ENCODE measurements at regions not wholly inside any gene's neighbourhood (a gene's known extent, or its start where the extent isn't known, plus 50 kb on each side); places are given as distances from the start of the nearest gene placed in this dataset.

- ATAC-seq = no peak
- no peaks in the 10 kb centered on the region for H4K20me1 ChIP-seq (ENCODE audit: insufficient read depth, low read length)
- CTCF ChIA-PET (ENCODE audit: low intra/inter-chr PET ratio, low total read pairs) = no interaction called here
- H3K27me3 ChIP-seq (ENCODE audit: control insufficient read depth in 1 of 2, insufficient read depth in 2 of 2, low read length in 2 of 2) = no peaks in the 10 kb centered on the region; a peak in 1 of 5 replicates
- BruUV-seq (replicated peaks) = no TSS peak
- no peak overlapping the region for H3K9ac ChIP-seq (ENCODE audit: insufficient read depth, low read depth, low read length)
- FAIRE-seq = no peak
- no peaks in the 10 kb centered on the region for H3K36me3 ChIP-seq (replicated peaks in 1 of 2; ENCODE audit: control insufficient read depth in 1 of 2, insufficient read depth in 2 of 2, low read length in 2 of 2)
- intact Hi-C loops (cut with micrococcal nuclease; ENCODE audit: unreplicated experiment) (no loop called here), in situ Hi-C loops (cut with HindIII; ENCODE audit: extremely low pct_ligation_motif_present, low pct_unique_long_range_greater_than_20kb) (no loop called here)
- H3K4me1 ChIP-seq (ENCODE audit: insufficient read depth, low read length) = peaks cover 33% of the 10 kb centered on the region
- H3K4me3 ChIP-seq (replicated peaks in 1 of 3; ENCODE audit: insufficient read depth in 1 of 3, low read depth in 2 of 3, low read length in 3 of 3) = no peak overlapping the region
- no peak overlapping the region for H3K27ac ChIP-seq (ENCODE audit: extremely low read length, insufficient read depth, low read length)
- H2AFZ ChIP-seq (ENCODE audit: low read length) = no peak overlapping the region
- H3K79me2 ChIP-seq (ENCODE audit: insufficient read depth, low read length) = no peaks in the 10 kb centered on the region
- DNase-seq (ENCODE audit: low spot score) = no peak
- H3K4me2 ChIP-seq (ENCODE audit: low read depth, low read length) = no peak overlapping the region
- 15% methylated on average over 2 of the region's 2 CpGs for WGBS (ENCODE audit: low lambda C conversion rate)
- H3K9me3 ChIP-seq (ENCODE audit: low read length) = no peaks in the 10 kb centered on the region
- POLR2A ChIA-PET = no interaction called here
- TF ChIP-seq CSRNP2 (CRISPR knock-in tag; conservative IDR thresholded peaks at IDR 0.05; ENCODE audit: low read depth) = no peak
- TF ChIP-seq ZNF317 (CRISPR knock-in tag; IDR thresholded peaks at IDR 0.05) = no peak
- TF ChIP-seq ZNF232 (CRISPR knock-in tag; IDR thresholded peaks at IDR 0.05; ENCODE audit: borderline replicate concordance) = no peak
- TF ChIP-seq ZFP90 (CRISPR knock-in tag; IDR thresholded peaks at IDR 0.05; ENCODE audit: borderline replicate concordance) = no peak
- TF ChIP-seq PCBP1 (IDR thresholded peaks at IDR 0.05; ENCODE audit: borderline replicate concordance, low read depth, low read length) = no peak
- TF ChIP-seq THAP11 (CRISPR knock-in tag; IDR thresholded peaks at IDR 0.05) = no peak
- TF ChIP-seq E2F2 (CRISPR knock-in tag; IDR thresholded peaks at IDR 0.05; ENCODE audit: borderline replicate concordance) = no peak
- TF ChIP-seq, protein P1, sequence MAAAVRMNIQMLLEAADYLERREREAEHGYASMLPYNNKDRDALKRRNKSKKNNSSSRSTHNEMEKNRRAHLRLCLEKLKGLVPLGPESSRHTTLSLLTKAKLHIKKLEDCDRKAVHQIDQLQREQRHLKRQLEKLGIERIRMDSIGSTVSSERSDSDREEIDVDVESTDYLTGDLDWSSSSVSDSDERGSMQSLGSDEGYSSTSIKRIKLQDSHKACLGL (CRISPR knock-in tag; IDR thresholded peaks at IDR 0.05) = no peak
- no peak for TF ChIP-seq NCOA1 (CRISPR knock-in tag; IDR thresholded peaks at IDR 0.05)
- TF ChIP-seq, protein P2, sequence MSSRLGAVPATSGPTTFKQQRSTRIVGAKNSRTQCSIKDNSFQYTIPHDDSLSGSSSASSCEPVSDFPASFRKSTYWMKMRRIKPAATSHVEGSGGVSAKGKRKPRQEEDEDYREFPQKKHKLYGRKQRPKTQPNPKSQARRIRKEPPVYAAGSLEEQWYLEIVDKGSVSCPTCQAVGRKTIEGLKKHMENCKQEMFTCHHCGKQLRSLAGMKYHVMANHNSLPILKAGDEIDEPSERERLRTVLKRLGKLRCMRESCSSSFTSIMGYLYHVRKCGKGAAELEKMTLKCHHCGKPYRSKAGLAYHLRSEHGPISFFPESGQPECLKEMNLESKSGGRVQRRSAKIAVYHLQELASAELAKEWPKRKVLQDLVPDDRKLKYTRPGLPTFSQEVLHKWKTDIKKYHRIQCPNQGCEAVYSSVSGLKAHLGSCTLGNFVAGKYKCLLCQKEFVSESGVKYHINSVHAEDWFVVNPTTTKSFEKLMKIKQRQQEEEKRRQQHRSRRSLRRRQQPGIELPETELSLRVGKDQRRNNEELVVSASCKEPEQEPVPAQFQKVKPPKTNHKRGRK (CRISPR knock-in tag; IDR thresholded peaks at IDR 0.05) = no peak
- no peak for TF ChIP-seq RAD21 (CRISPR knock-in tag; IDR thresholded peaks at IDR 0.05)
- TF ChIP-seq, protein P3, sequence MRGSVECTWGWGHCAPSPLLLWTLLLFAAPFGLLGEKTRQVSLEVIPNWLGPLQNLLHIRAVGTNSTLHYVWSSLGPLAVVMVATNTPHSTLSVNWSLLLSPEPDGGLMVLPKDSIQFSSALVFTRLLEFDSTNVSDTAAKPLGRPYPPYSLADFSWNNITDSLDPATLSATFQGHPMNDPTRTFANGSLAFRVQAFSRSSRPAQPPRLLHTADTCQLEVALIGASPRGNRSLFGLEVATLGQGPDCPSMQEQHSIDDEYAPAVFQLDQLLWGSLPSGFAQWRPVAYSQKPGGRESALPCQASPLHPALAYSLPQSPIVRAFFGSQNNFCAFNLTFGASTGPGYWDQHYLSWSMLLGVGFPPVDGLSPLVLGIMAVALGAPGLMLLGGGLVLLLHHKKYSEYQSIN (CRISPR knock-in tag; IDR thresholded peaks at IDR 0.05; ENCODE audit: borderline replicate concordance) = no peak
- TF ChIP-seq FOXK2 (IDR thresholded peaks at IDR 0.05) = no peak
- TF ChIP-seq, protein P4, sequence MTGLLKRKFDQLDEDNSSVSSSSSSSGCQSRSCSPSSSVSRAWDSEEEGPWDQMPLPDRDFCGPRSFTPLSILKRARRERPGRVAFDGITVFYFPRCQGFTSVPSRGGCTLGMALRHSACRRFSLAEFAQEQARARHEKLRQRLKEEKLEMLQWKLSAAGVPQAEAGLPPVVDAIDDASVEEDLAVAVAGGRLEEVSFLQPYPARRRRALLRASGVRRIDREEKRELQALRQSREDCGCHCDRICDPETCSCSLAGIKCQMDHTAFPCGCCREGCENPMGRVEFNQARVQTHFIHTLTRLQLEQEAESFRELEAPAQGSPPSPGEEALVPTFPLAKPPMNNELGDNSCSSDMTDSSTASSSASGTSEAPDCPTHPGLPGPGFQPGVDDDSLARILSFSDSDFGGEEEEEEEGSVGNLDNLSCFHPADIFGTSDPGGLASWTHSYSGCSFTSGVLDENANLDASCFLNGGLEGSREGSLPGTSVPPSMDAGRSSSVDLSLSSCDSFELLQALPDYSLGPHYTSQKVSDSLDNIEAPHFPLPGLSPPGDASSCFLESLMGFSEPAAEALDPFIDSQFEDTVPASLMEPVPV (CRISPR knock-in tag; IDR thresholded peaks at IDR 0.05) = no peak
- TF ChIP-seq CHD2 (IDR thresholded peaks at IDR 0.05; ENCODE audit: low read depth, low read length) = no peak
- no peak for TF ChIP-seq NFE2L1 (CRISPR knock-in tag; IDR thresholded peaks at IDR 0.05; ENCODE audit: borderline replicate concordance)
- no peak for TF ChIP-seq GABPA (IDR thresholded peaks at IDR 0.05; ENCODE audit: low read depth, low read length)
- TF ChIP-seq GABPA (CRISPR knock-in tag; IDR thresholded peaks at IDR 0.05; ENCODE audit: low read depth) = no peak
- no peak for TF ChIP-seq SALL1 (CRISPR knock-in tag; IDR thresholded peaks at IDR 0.05)
These were observed 402.0 kb upstream of the TBL1XR1 start for GRCh38 chr3:177599326-177599725.
